Mesendoderm (in vitro differentiated cells): ENCODE measurements at regions not wholly inside any gene's neighbourhood (a gene's known extent, or its start where the extent isn't known, plus 50 kb on each side); places are given as distances from the start of the nearest gene placed in this dataset.

Experiments
- DNase-seq: peaks from one replicate; pipeline ENCODE4 v3.0.0; 2013
- H2AK5ac ChIP-seq: 2 replicates; pipeline ENCODE4 v1.6.1; 2013; ENCODE audit warnings: low read length, inconsistent platforms
- H2BK120ac ChIP-seq: 2 replicates; pipeline ENCODE4 v1.6.1; 2013; ENCODE audit warnings: low read depth, mild to moderate bottlenecking, low read length, moderate library complexity, mixed read lengths
- H2BK15ac ChIP-seq: replicated peaks from 2 replicates; pipeline ENCODE4 v1.6.1; 2013; ENCODE audit warnings: low read depth, mild to moderate bottlenecking, moderate library complexity
- H2BK5ac ChIP-seq: 2 replicates; pipeline ENCODE4 v1.6.1; 2013; ENCODE audit warnings: low read length, inconsistent platforms
- H3K18ac ChIP-seq: 2 replicates; pipeline ENCODE4 v1.6.1; 2013; ENCODE audit warnings: mild to moderate bottlenecking, low read length, mixed read lengths
- H3K23ac ChIP-seq: one replicate; pipeline ENCODE4 v1.6.1; 2013; ENCODE audit warnings: low read length
- H3K27ac ChIP-seq: 2 replicates; pipeline ENCODE4 v1.5.1; 2013; ENCODE audit warnings: low read depth, mild to moderate bottlenecking, inconsistent platforms, low read length, moderate library complexity
- H3K27me3 ChIP-seq: 2 replicates; pipeline ENCODE4 v1.6.1; 2013; ENCODE audit warnings: low read length, control low read depth, mild to moderate bottlenecking, inconsistent platforms; ENCODE audit not compliant: insufficient read depth, poor library complexity
- H3K36me3 ChIP-seq: 2 replicates; pipeline ENCODE4 v1.6.1; 2013; ENCODE audit warnings: low read length, inconsistent platforms; ENCODE audit not compliant: control insufficient read depth, insufficient read depth
- H3K4ac ChIP-seq: one replicate; pipeline ENCODE4 v1.6.1; 2013; ENCODE audit warnings: low read depth, mild to moderate bottlenecking, low read length, moderate library complexity
- H3K4me1 ChIP-seq: 2 replicates; pipeline ENCODE4 v1.6.1; 2013; ENCODE audit warnings: low read depth, low read length, inconsistent platforms; ENCODE audit not compliant: control insufficient read depth
- H3K4me2 ChIP-seq: 2 replicates; pipeline ENCODE4 v1.6.1; 2013; ENCODE audit warnings: low read length
- H3K4me3 ChIP-seq: 2 replicates; pipeline ENCODE4 v1.5.1; 2013; ENCODE audit warnings: mild to moderate bottlenecking, low read length
- H3K56ac ChIP-seq: one replicate; pipeline ENCODE4 v1.6.1; 2013; ENCODE audit warnings: low read length
- H3K79me1 ChIP-seq: 2 replicates; pipeline ENCODE4 v1.6.1; 2013; ENCODE audit warnings: low read length, inconsistent platforms
- H3K79me2 ChIP-seq: 2 replicates; pipeline ENCODE4 v1.6.1; 2013; ENCODE audit warnings: mild to moderate bottlenecking, low read length; ENCODE audit not compliant: control insufficient read depth, insufficient read depth
- H3K9ac ChIP-seq: 2 replicates; pipeline ENCODE4 v1.6.1; 2013; ENCODE audit warnings: low read length, inconsistent platforms
- H4K5ac ChIP-seq: one replicate; pipeline ENCODE4 v1.6.1; 2013; ENCODE audit warnings: low read length
- H4K8ac ChIP-seq: one replicate; pipeline ENCODE4 v1.6.1; 2013; ENCODE audit warnings: low read depth, mild to moderate bottlenecking, control low read depth, low read length, moderate library complexity
- WGBS: extraction: QIAGEN DNeasy Blood & Tissue Kit; methylation state at CpG from one replicate; pipeline ENCODE4 v1.1.7; 2013; ENCODE audit warnings: low lambda C conversion rate, missing lambda C conversion rate; ENCODE audit not compliant: insufficient coverage; ENCODE audit errors: extremely low coverage; 5-methylcytosine and 5-hydroxymethylcytosine counted together

DNA sequence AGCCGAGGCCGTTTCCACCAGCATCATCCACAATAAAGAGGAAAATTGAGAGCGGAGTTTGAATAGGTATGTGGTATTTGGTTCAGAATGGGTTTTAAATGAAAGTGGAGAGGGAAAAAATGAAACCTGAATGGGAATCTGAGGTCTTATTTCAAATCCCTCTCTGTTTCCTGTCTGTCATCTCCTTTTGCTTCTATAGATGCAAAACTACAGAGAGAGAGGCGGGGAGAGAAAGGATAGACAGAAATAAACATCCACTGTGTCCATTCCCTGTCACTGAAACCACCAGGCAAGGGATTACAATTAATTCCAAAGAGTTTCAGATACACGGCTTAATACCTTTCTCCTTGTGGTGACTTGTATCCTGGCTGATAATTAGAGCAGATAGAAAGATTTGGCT lies 102.3 kb downstream of the DAD1 start:
- H3K27ac ChIP-seq, result no peak overlapping the region
- H3K4me3 ChIP-seq, result no peak overlapping the region
- no peak overlapping the region for H2BK5ac ChIP-seq
- WGBS, result 100% methylated on average over 1 of the region's 5 CpGs
- H3K27me3 ChIP-seq, result no peaks in the 10 kb centered on the region
- H3K18ac ChIP-seq, result no peak overlapping the region
- no peak overlapping the region for H2BK120ac ChIP-seq
- no peaks in the 10 kb centered on the region for H3K36me3 ChIP-seq
- H3K56ac ChIP-seq, result no peak overlapping the region
- H4K5ac ChIP-seq, result no peak overlapping the region
- no peak overlapping the region for H2AK5ac ChIP-seq
- no peak overlapping the region for H3K23ac ChIP-seq
- H3K79me2 ChIP-seq, result no peaks in the 10 kb centered on the region
- H2BK15ac ChIP-seq, result no peak overlapping the region
- DNase-seq, result no peak
- no peaks in the 10 kb centered on the region for H3K79me1 ChIP-seq
- H3K4me2 ChIP-seq, result no peak overlapping the region
- peaks cover 14% of the 10 kb centered on the region for H3K4me1 ChIP-seq
- H3K4ac ChIP-seq, result no peak overlapping the region
- no peak overlapping the region for H3K9ac ChIP-seq
- no peak overlapping the region for H4K8ac ChIP-seq

DNA sequence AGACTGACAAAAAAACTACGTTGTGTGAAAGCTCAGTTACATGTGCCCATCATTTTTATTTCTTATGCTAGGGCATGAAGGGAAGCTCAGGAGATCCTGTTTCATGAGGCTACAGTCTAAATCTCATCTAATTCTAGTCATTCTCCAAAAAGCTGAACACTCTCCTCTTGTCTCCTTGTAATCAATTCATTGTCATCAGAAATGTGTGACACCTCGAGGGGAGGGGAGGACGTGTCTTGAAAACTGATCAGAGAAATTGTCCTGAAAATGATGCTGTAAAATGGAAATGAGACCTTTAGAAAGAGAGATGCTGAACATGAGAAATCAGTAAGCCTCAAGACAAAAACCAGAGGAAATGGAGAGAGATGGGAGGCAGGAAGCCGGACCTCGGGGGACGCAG lies 103.4 kb downstream of the DAD1 start:
- no CpG with 5 or more reads among the region's 6 CpGs for WGBS
- Histone ChIP-seq H2BK120ac (no peak overlapping the region), H3K36me3 (no peaks in the 10 kb centered on the region), H3K9ac (no peak overlapping the region), H3K4me3 (no peak overlapping the region), H3K4ac (no peak overlapping the region), H2AK5ac (no peak overlapping the region), H4K5ac (no peak overlapping the region), H3K4me2 (no peak overlapping the region), H3K56ac (no peak overlapping the region), H2BK5ac (no peak overlapping the region), H3K27ac (no peak overlapping the region), H3K27me3 (no peaks in the 10 kb centered on the region), H3K23ac (no peak overlapping the region), H2BK15ac (no peak overlapping the region), H4K8ac (no peak overlapping the region), H3K18ac (no peak overlapping the region), H3K79me2 (no peaks in the 10 kb centered on the region), H3K79me1 (no peaks in the 10 kb centered on the region), H3K4me1 (peaks cover 16% of the 10 kb centered on the region)
- no peak for DNase-seq

GRCh38 chr14:22485178-22485577 lies 103.8 kb downstream of the DAD1 start:
- Histone ChIP-seq H3K36me3 (no peaks in the 10 kb centered on the region), H3K9ac (no peak overlapping the region), H3K4me2 (no peak overlapping the region), H4K5ac (no peak overlapping the region), H4K8ac (no peak overlapping the region), H3K4ac (no peak overlapping the region), H3K27me3 (no peaks in the 10 kb centered on the region), H3K79me1 (no peaks in the 10 kb centered on the region), H3K4me1 (peaks cover 16% of the 10 kb centered on the region), H3K56ac (no peak overlapping the region), H3K79me2 (no peaks in the 10 kb centered on the region), H2BK15ac (no peak overlapping the region), H3K23ac (no peak overlapping the region), H2AK5ac (no peak overlapping the region), H3K18ac (no peak overlapping the region), H3K27ac (no peak overlapping the region), H3K4me3 (no peak overlapping the region), H2BK5ac (no peak overlapping the region), H2BK120ac (no peak overlapping the region)
- no peak for DNase-seq
- no CpG with 5 or more reads among the region's 1 CpG for WGBS

GRCh38 chr14:22484632-22485031 lies 104.4 kb downstream of the DAD1 start:
- Histone ChIP-seq H3K79me1 (no peaks in the 10 kb centered on the region), H3K79me2 (no peaks in the 10 kb centered on the region), H2BK120ac (no peak overlapping the region), H3K23ac (no peak overlapping the region), H3K4me2 (no peak overlapping the region), H4K8ac (no peak overlapping the region), H3K9ac (no peak overlapping the region), H3K27ac (no peak overlapping the region), H3K36me3 (no peaks in the 10 kb centered on the region), H2BK5ac (peak overlapping the region; percentile 7), H3K18ac (peak overlapping the region; percentile 16), H2BK15ac (no peak overlapping the region), H3K4me3 (no peak overlapping the region), H3K4ac (no peak overlapping the region), H2AK5ac (no peak overlapping the region), H3K27me3 (no peaks in the 10 kb centered on the region), H3K56ac (peak overlapping the region; percentile 19), H3K4me1 (peaks cover 16% of the 10 kb centered on the region), H4K5ac (no peak overlapping the region)
- WGBS, result no CpG with 5 or more reads among the region's 5 CpGs
- DNase-seq, result peak; percentile 79

DNA sequence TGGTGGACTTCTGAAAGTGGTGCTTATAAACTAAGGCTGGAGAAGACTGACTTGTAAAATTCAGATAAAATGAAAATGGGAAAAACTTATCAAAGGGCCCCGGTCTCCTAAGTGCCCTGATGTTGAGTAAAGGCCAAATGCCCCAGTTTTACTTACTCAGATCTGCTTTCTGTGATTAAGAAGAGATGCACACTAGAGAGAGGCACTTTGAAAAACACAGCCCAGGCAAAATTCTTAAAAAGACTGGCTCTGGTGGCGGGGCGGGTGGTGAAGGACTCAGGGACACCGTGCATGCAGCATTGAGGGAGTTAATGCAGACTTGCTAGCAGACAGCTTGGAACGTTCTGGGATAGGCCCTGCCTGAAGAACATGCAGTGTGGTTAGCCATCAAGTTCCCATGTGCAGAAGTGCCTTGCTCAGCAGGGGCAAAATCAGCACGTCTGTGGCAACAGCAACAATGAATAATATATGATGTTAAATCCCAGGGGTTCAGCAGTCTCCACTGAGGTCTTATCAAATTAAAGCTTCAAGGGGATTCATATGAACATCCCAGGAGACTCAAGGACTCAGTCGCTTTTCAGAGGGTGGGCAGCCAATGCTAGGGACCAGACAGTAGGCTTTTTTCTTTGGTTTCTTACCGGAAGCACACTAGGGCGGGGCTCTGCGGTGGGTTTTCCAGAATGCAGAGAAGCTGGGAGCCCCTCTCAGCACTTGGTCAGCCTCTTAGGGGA lies 105.0 kb downstream of the DAD1 start:
- Histone ChIP-seq H3K4me3 (no peak overlapping the region), H3K4me2 (no peak overlapping the region), H3K18ac (peak overlapping the region; percentile 16), H3K79me1 (no peaks in the 10 kb centered on the region), H3K4me1 (peaks cover 16% of the 10 kb centered on the region), H2AK5ac (no peak overlapping the region), H3K23ac (no peak overlapping the region), H3K27me3 (no peaks in the 10 kb centered on the region), H3K9ac (no peak overlapping the region), H3K79me2 (no peaks in the 10 kb centered on the region), H3K56ac (peak overlapping the region; percentile 19), H4K5ac (no peak overlapping the region), H3K27ac (no peak overlapping the region), H2BK15ac (no peak overlapping the region), H3K36me3 (no peaks in the 10 kb centered on the region), H2BK120ac (peak overlapping the region; percentile 50), H3K4ac (peak overlapping the region; percentile 43), H4K8ac (no peak overlapping the region), H2BK5ac (peak overlapping the region; percentile 11)
- no CpG with 5 or more reads among the region's 10 CpGs for WGBS
- no peak for DNase-seq
